GM03348 (cell line): ENCODE measurements at regions not wholly inside any gene's neighbourhood (a gene's known extent, or its start where the extent isn't known, plus 50 kb on each side); places are given as distances from the start of the nearest gene placed in this dataset.

Experiments used
- DNase-seq: peaks from one replicate; pipeline ENCODE4 v3.0.0; 2012; ENCODE audit warnings: low spot score

GRCh38 chr13:29903543-29903942 lies 53.1 kb upstream of the UBL3 start:
- DNase-seq, result no peak

GRCh38 chr13:29902632-29903305 lies 52.4 kb upstream of the UBL3 start:
- no peak for DNase-seq

GRCh38 chr13:29901710-29902631 lies 51.6 kb upstream of the UBL3 start:
- peak; percentile 75 for DNase-seq
